GM23248 (cell line): ENCODE measurements at regions not wholly inside any gene's neighbourhood (a gene's known extent, or its start where the extent isn't known, plus 50 kb on each side); places are given as distances from the start of the nearest gene placed in this dataset.

Experiments used
- EZH2 ChIP-seq: fragments of 200-600 bp; sonication (generic); IDR thresholded peaks from 2 replicates; pipeline ENCODE4 v1.6.1; 2018; ENCODE audit warnings: antibody characterized with exemption, mild to moderate bottlenecking; ENCODE audit not compliant: insufficient read depth, poor library complexity, severe bottlenecking
- EZH2phosphoT487 ChIP-seq: fragments of 200-600 bp; sonication (generic); IDR thresholded peaks from 2 replicates; pipeline ENCODE4 v1.6.1; 2018; ENCODE audit warnings: antibody characterized with exemption, moderate library complexity, mild to moderate bottlenecking, low read depth; ENCODE audit not compliant: insufficient read depth

DNA sequence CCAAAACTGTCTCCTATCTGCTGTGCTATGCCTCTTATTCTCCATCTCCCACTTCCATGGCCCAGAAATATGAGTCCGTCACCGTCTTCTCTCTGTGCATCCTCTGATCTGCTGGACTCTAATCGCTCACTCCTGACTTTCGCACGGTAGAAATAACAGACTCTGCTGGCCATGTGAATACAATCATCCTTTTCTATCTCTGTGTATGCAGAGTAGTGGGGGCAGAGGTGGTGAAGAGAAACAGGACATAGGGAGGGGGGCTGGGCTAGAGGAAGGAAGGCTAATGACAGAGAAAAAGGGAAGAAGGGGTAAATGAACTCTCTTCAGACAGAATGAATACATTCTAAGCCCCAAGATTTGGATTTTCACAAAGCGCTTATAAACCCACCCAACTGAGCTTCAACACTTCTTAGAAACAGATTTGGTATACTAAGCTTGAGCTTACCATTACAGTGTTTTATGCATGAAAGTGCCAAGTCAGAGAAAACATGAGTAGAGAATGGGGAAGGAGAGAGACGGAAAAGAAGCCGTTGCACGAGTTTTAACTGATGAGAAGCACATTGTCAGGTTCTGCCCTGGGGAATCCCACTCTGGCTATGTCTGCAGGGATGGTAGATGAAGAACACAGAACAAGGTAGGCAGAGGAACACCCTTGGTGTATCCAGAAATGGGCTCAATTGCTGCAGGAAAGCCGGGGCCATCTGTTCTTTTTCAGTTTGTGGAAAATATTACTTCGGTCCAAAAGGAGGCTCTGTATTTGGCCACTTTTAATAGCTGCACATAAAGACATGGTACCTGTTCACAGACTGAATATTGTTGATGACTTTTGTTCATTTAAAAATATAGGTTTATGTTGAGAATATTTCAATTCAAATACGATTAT is 324.7 kb downstream of the ETS1 start:
- TF ChIP-seq EZH2 (no peak), EZH2phosphoT487 (no peak)
